ENCODE measurements at regions not wholly inside any gene's neighbourhood (a gene's known extent, or its start where the extent isn't known, plus 50 kb on each side); places are given as distances from the start of the nearest gene placed in this dataset.

- no peak for TF ChIP-seq TAF1 (IDR thresholded peaks at IDR 0.05; ENCODE audit: low read depth)
- TF ChIP-seq NFIC (IDR thresholded peaks at IDR 0.05) = no peak
- TF ChIP-seq YY1 (IDR thresholded peaks at IDR 0.05; ENCODE audit: low read depth) = no peak
- no peak for TF ChIP-seq RAD21 (IDR thresholded peaks at IDR 0.05; ENCODE audit: low read depth)
- TF ChIP-seq EP300 (IDR thresholded peaks at IDR 0.05; ENCODE audit: borderline replicate concordance) = no peak
- TF ChIP-seq, protein P1, sequence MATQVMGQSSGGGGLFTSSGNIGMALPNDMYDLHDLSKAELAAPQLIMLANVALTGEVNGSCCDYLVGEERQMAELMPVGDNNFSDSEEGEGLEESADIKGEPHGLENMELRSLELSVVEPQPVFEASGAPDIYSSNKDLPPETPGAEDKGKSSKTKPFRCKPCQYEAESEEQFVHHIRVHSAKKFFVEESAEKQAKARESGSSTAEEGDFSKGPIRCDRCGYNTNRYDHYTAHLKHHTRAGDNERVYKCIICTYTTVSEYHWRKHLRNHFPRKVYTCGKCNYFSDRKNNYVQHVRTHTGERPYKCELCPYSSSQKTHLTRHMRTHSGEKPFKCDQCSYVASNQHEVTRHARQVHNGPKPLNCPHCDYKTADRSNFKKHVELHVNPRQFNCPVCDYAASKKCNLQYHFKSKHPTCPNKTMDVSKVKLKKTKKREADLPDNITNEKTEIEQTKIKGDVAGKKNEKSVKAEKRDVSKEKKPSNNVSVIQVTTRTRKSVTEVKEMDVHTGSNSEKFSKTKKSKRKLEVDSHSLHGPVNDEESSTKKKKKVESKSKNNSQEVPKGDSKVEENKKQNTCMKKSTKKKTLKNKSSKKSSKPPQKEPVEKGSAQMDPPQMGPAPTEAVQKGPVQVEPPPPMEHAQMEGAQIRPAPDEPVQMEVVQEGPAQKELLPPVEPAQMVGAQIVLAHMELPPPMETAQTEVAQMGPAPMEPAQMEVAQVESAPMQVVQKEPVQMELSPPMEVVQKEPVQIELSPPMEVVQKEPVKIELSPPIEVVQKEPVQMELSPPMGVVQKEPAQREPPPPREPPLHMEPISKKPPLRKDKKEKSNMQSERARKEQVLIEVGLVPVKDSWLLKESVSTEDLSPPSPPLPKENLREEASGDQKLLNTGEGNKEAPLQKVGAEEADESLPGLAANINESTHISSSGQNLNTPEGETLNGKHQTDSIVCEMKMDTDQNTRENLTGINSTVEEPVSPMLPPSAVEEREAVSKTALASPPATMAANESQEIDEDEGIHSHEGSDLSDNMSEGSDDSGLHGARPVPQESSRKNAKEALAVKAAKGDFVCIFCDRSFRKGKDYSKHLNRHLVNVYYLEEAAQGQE (IDR thresholded peaks at IDR 0.05; ENCODE audit: low read depth) = no peak
- no peak for TF ChIP-seq TEAD4 (IDR thresholded peaks at IDR 0.05)
- no peak for TF ChIP-seq CREB1 (IDR thresholded peaks at IDR 0.05; ENCODE audit: low read depth)
- no peak for TF ChIP-seq FOXM1 (IDR thresholded peaks at IDR 0.05; ENCODE audit: borderline replicate concordance, low read depth)
- TF ChIP-seq MAX (IDR thresholded peaks at IDR 0.05) = no peak
- TF ChIP-seq EGR1 (IDR thresholded peaks at IDR 0.05) = no peak
- TF ChIP-seq, protein P2, sequence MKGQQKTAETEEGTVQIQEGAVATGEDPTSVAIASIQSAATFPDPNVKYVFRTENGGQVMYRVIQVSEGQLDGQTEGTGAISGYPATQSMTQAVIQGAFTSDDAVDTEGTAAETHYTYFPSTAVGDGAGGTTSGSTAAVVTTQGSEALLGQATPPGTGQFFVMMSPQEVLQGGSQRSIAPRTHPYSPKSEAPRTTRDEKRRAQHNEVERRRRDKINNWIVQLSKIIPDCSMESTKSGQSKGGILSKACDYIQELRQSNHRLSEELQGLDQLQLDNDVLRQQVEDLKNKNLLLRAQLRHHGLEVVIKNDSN (IDR thresholded peaks at IDR 0.05) = no peak
- TF ChIP-seq TCF12 (IDR thresholded peaks at IDR 0.05; ENCODE audit: low read depth) = no peak
- TF ChIP-seq ZBTB7A (IDR thresholded peaks at IDR 0.05; ENCODE audit: low read depth) = no peak
- no peak for TF ChIP-seq CEBPB (IDR thresholded peaks at IDR 0.05)
These were observed 924.0 kb downstream of the LTN1 start for GRCh38 chr21:28068455-28069358.

DNA sequence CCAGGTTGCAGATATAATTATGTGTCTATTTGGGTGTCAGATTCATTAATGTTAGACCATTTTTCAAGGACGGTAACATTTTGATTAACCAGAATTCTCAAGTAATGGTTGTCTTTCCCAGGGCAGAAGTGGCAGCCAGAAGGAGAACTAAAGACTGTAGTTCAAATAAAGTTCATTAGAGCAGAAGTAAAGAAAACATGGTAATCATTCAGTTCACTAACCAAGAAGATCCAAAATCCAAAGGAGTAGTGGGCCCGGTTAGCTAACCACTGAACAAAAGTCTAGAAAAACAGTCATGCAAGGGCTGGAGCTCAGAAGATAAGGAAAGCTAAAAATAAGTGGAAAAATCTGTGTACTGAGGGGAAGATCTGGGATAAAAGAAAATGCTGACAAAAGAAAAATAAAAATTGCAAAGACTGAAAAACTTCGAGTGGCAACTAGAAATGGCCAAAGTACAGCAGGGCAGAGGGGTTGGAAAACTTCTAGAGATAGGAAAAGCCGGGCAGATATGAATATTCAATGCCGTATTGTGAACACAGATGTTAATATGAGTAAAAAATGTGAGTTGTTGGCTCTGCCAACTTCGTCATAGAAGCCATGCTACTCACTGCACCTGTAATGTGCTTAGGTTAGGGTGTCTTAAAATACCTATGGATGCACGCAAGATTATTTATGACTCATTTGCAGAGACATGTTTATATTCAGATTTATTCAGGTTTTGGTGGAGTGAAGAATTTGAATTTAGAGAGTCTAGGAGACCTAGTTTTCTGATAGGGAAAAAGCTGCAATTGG is 925.9 kb downstream of the LTN1 start:
- TF ChIP-seq MAX (IDR thresholded peaks at IDR 0.05) = no peak
- no peak for TF ChIP-seq YY1 (IDR thresholded peaks at IDR 0.05; ENCODE audit: low read depth)
- TF ChIP-seq, protein P2 (IDR thresholded peaks at IDR 0.05) = no peak
- no peak for TF ChIP-seq ZBTB7A (IDR thresholded peaks at IDR 0.05; ENCODE audit: low read depth)
- no peak for TF ChIP-seq CREB1 (IDR thresholded peaks at IDR 0.05; ENCODE audit: low read depth)
- no peak for TF ChIP-seq TAF1 (IDR thresholded peaks at IDR 0.05; ENCODE audit: low read depth)
- TF ChIP-seq TCF12 (IDR thresholded peaks at IDR 0.05; ENCODE audit: low read depth) = no peak
- no peak for TF ChIP-seq NFIC (IDR thresholded peaks at IDR 0.05)
- TF ChIP-seq RAD21 (IDR thresholded peaks at IDR 0.05; ENCODE audit: low read depth) = no peak

DNA sequence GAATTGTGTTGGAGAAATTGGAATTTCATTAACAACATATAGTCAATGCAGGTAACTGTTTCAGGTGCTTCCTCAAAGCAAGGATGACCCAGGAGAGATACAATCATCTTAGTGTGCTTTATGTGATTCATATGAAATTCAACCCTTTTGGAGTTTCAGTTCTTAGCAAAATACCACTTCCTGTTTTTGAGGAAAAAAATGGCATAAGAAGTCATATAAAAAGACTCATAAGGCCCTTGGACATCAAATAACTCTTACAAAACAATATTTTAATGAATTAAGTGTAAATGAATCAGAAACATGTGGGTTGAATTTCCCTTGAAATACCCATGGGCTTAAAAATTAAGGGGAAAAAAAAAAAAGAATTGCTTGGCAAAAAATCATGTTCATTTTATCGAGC is 926.6 kb downstream of the LTN1 start:
- no peak for TF ChIP-seq CEBPB (IDR thresholded peaks at IDR 0.05)
- no peak for TF ChIP-seq CREB1 (IDR thresholded peaks at IDR 0.05; ENCODE audit: low read depth)
- TF ChIP-seq, protein P2 (IDR thresholded peaks at IDR 0.05) = no peak
- TF ChIP-seq YY1 (IDR thresholded peaks at IDR 0.05; ENCODE audit: low read depth) = no peak
- TF ChIP-seq MAX (IDR thresholded peaks at IDR 0.05) = no peak
- no peak for TF ChIP-seq TEAD4 (IDR thresholded peaks at IDR 0.05)

DNA sequence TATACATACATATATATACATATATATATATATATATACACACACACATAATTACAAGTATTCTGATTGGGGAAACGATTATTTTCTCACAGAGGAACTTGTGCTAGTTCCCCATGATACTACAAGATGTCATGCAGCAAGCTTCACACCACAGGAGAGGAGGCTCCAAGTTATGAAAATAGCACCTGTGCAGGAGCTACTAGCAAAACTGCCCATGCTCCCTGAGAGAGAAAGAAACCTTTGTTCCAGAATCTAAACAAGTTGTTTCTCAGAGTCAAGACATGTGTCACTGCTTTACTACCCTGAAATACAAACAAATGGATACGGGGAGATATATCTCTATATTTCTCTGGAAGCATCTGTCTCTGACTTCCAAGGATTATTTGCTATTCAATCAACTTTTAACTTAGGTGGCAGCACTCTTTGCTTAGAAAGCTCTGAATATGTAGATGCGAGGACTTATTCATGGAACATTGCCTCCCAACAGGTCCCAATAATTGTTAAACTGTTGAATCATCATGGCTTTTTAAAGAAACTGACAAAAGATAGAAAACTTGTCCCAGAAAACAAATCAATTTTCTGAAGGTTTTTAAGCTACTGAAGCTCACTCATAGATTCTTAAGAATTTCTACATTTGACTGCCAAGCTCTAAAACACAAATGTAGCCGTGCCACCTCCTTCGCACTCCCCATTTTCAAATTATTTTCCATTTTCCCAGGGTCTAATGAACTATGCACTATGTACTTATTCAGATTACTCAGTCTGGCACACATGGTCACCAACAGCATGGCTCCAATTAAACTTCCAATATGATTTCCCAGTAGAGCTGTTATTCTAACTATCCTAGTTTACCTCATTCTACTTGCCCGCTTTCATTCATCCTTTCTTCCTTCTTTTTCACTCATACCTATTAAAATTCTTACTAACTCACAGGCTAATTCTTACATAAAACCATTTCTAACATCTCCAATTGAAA is 929.1 kb downstream of the LTN1 start:
- TF ChIP-seq TAF1 (IDR thresholded peaks at IDR 0.05; ENCODE audit: low read depth) (no peak), ZBTB7A (IDR thresholded peaks at IDR 0.05; ENCODE audit: low read depth) (no peak), MAX (IDR thresholded peaks at IDR 0.05) (no peak), TCF12 (IDR thresholded peaks at IDR 0.05; ENCODE audit: low read depth) (no peak), RAD21 (IDR thresholded peaks at IDR 0.05; ENCODE audit: low read depth) (no peak), CREB1 (IDR thresholded peaks at IDR 0.05; ENCODE audit: low read depth) (no peak), TEAD4 (IDR thresholded peaks at IDR 0.05) (no peak), YY1 (IDR thresholded peaks at IDR 0.05; ENCODE audit: low read depth) (no peak)
- TF ChIP-seq, protein P1 (IDR thresholded peaks at IDR 0.05; ENCODE audit: low read depth) = no peak

Measured in Ishikawa (cell line).